DMS153 treated with DMSO at 0.1 percent for 48 hours (cell line): ENCODE measurements at regions not wholly inside any gene's neighbourhood (a gene's known extent, or its start where the extent isn't known, plus 50 kb on each side); places are given as distances from the start of the nearest gene placed in this dataset.
"Not testable (repeated sequence)": the region's sequence is repeated elsewhere in the genome, so short reads cannot be mapped to it uniquely, and the experiment has no call there.

Source experiments
- DNase-seq: peaks from one replicate; lab custom pipeline; 2025; ENCODE audit not compliant: unreplicated experiment; lab: John Stamatoyannopoulos, UW

DNA sequence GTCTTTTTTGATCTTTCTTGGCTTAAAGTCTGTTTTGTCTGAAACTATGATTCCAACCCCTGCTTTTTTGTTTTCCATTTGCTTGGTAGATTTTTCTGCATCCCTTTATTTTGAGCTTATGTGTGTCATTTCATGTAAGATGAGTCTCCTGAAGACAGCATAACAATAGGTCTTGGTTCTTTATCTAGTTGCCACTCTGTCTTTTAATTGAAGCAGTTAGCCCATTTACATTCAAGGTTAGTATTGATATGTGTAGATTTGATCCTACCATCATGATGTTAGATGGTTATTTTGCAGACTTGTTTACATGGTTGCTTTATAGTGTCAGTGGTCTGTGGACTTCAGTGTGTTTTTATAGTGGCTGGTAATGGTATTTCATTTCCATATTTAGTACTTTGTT, 1678.9 kb downstream of the PCDH9 start:
- DNase-seq: no peak

DNA sequence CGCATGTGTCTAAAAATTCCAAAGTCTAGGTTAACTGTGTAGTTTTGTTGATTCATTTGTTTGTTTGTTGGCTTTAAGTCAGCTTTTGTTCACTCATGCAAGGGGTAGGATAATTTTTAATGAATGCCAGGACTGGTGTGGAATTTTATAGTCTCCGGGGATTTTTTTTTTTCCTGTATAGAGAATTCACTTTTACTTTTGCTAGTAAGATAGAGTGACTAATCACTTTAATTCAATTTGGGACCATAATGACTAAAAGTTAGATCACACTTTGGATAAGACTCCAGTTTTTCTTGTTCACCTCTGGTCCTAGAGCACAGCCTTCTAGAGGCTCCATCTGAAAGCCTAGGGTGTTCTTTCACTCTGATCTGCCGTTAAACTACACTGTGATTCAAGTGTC, 1690.0 kb downstream of the PCDH9 start:
- no peak for DNase-seq

DNA sequence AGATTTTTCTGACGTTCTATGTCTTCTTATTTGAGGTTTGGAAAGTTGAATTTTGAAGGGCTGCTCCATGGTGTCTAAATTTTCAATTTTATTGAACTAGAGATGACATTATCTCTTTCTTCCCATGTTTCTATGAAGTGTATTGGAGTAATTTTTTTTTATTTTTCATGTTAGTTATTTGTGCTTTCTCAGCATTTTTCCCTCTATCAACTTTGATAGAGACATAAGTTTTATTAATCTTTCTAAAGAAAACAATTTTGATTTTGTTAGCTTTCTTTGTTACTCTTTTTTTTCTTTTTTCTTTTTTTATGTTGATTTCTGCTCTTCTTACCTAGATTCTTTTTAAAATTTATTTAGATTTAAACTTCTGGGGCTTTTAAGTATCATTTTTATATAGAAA, 1694.8 kb downstream of the PCDH9 start:
- DNase-seq: no peak

DNA sequence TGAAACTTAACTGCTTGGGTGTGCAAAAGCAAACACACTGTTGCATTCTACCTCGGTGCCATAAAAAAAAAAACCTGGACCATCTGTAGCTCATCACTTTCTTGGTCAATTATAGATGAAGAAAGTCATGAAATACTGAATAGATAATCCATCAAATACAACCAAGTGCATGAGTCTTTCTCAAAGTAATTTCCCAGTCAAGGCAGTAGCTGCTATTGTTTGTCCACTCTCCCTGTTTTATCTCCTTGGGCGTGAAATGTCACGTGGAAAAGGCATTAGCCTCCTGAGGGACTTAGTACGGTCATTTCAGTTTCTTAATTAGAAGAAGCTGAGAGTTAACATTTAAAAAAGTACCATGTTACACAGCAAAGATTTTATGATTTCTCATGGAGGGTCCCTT, 1697.9 kb downstream of the PCDH9 start:
- no peak for DNase-seq

DNA sequence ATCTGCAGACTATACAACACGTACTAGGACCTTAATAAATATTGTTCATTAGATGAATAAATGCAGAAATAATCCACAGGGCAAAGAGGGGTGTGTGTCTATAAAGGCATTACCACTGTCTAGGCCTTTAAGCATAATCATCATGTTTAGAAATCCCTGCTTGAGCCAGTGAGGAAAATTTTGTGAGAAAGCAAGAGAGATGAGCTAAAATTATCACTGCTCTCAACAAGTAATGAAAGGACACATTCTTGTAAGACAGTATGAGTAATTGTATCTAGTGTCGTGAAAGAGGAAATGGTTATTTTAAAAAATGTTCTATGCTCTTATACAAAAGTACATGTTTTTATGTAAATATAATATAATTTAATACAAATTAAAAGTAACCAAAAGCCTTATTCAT, 1699.4 kb downstream of the PCDH9 start:
- no peak for DNase-seq

DNA sequence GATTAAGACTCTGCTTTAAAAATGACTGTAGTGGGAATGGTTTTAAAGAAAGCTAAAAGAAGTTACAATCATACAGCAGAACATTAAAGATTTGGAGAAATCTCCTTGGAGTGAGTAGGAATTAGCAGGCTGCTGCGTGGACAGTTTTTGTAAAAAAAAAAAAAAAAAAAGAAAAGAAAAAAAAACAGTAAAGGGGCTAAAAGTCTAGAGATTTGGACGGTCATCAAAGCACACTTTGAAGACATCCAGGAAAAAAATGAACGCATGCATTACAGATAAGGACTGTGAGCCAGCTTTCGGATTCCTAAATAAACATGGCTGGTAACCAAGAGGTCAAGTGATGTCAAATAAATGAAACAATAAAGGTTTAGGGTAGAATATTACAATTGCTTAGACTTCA, 1700.6 kb downstream of the PCDH9 start:
- DNase-seq: no peak

DNA sequence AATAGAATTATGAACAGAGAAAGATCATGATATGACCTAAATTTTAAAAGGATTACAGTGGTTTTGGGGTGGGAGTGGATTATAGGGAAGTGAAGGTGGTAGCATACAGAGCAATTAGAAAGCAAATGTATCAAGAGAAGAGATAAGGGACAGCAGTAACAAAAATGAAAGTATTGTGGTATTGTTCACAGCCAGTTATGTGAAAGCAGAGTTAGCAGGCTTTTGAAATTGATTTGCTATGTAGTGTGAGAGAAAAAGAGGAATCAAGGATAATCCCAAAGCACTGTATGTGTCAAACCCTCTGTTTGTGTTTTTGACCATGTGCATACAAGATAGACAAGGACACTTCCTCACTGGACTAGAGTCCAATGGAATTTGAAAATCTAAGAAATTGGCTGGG, 1721.4 kb downstream of the PCDH9 start:
- DNase-seq: no peak

DNA sequence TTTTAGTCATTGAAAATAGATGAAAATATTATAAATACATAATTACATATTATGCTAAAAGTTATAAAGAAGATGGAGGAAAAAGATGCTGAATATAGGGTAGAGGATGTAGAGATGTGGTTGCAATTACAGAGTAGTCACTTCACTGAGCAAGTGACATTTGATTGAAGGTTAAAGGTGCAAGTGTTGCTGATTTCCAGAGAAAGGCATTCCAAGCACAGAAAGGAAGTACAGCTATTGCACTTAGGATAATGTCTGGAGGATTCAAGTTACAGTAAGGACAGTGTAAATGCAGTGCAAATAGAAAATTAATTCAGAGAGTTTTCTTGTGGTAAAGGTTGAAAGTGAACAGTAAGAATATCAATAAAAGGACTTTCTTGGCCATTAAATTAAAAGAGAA, 1721.8 kb downstream of the PCDH9 start:
- DNase-seq: no peak

DNA sequence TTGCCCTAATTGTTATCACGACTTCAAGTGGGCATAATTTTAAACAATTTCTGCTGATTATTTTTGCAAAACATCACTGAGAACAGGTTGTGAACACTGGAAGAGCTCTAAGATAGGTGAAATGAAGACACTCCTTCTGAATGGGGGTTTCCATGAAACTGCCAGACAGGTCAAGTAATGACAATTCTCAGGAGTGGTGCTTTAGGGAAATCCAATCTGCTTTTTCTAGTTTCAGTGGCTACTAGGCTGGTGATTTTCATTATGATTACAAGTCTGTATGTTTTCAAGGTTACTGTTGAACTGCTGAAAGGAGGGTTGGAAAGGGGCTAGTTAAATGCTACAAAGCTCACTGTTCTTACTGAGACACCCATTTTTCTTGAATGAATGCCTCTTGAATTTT, 1724.2 kb downstream of the PCDH9 start:
- DNase-seq: no peak

DNA sequence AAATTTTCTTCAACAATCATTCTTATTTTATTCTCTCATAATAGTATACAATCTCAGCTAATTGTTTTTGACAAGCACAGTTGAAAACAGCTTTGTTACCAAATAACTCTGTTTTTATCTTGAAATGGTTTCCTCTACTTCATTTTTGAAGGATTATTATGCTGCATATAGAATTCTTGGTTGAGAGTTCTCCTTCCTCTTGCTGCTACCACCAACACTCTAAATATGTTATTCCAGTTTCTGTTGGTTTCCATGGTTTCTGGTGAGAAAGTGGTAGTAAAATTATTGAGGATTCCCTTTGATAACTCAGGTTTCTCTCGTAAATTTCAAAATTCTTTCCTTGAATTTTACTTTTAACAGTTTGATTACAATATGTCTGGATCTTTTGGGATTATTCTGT, 1725.9 kb downstream of the PCDH9 start:
- DNase-seq: no peak

DNA sequence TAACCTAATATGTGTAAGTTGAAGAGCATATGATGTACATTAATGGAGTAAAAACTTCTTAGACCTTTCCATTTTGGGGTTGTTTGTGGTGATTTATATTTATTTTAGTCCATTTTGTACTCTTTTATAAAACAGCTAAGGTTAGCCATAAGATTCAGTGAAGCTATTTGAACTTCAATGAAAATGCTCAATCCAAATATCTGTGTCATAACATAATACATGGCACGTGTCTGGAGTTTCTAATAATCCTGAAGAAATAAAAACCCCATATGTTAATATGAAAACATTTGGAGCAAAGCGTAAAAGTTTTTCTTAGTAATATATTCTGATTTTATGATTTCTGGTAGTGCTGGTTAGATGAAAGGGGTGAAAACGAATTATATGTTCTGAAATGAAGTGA, 1729.7 kb downstream of the PCDH9 start:
- DNase-seq: no peak

DNA sequence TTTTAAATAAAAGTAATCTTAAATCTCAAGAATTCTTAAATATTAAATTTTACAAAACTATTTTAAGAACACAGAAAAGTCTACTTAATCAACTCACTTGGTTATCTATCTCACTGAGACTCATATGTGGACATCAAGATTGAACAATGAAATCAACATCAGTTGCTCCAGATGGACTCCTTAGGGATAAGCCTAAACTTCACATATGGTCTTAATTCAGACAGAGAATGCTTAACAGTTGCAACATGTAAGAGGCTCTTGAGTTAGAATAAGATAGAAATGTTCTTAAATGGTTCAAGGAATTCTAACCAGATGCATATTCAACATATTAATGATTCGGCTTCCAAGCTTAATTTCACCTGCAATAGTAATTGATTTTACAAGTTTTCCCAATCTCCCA, 1730.9 kb downstream of the PCDH9 start:
- no peak for DNase-seq

DNA sequence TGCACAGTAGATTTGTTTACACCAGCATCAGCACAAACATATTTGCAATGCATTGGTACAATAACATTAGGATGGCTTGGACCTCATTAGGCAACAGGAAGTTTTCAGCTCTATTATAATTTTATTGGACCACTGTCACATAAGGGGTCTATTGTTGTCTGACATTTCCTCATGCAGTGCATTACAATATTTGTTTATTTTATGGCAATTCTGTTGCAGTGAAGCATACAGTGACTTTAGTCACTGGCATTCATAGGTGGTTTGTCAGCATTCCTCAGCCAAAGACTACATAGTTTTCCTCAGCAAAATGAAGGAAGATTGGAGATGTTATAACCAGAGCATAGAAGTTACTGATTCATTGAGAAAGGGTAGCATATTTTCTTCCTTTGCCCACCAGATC, 1732.9 kb downstream of the PCDH9 start:
- DNase-seq: no peak

DNA sequence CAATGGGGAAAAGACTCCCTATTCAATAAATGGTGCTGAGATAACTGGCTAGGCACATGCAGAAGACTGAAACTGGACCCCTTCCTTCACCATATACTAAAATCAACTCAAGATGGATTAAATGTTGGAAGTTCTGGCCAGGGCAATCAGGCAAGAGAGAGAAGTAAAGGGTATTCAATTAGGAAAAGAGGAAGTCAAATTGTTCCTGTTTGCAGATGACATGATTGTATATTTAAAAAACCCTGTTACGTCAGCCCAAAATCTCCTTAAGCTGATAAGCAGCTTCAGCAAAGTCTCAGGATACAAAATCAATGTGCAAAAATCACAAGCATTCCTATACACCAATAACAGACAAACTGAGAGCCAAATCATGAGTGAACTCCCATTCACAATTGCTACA, 1739.4 kb downstream of the PCDH9 start:
- DNase-seq: not testable (repeated sequence)

DNA sequence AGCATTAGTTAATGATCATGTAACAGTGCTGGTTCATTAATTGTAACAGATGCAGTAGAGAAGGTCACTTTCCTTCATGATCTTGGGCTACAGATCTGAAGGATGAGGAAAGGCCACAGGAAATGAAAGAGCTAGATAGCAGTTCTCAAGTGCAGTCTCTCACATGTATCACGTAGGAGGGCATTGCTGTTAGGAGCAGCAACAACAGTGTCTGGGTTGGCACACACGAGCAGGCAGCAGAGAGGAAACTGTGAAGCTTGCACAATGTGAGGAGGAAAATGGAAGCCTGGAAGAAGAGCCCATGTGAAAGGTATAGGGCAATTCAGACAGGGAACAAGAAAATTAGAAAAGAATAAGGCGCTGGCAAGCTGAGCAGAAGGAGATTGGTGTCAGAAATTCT, 1741.5 kb downstream of the PCDH9 start:
- DNase-seq: peak; percentile 2

DNA sequence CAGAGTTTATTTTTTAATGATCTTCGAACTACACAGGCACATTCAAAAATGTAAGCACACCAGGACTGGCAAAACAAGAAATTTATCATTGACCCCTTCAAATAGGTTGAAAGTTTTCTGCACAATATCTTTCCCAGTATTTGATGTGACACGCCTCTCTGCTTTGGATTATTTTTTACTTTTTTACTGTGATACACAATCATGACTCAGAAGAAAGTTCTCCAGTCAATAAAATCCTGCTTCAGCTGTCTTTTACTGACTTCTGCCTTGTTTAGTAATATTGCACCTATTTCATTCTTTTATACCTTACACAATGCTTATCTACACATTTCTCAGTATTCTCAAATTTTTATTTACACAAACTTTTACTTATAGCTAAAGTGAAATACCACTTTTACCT, 1750.4 kb downstream of the PCDH9 start:
- DNase-seq: no peak

DNA sequence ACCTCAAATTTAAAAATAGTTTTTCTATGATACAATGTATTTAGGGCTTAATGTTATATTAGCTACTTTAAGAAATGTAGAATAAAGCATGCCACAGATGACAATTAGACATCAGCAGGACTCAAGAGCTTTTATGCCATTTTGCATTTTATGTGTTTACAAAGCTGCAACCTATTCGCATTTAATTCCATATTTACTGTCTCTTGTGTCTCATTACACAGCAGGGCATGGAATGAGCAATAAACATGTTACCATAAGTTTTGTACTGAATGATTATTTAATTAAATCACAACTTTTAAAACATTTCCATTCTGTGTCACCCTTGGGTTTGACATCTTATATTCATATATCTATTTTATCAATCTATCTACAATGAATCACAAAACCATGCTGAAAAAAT, 1756.9 kb downstream of the PCDH9 start:
- DNase-seq: no peak

DNA sequence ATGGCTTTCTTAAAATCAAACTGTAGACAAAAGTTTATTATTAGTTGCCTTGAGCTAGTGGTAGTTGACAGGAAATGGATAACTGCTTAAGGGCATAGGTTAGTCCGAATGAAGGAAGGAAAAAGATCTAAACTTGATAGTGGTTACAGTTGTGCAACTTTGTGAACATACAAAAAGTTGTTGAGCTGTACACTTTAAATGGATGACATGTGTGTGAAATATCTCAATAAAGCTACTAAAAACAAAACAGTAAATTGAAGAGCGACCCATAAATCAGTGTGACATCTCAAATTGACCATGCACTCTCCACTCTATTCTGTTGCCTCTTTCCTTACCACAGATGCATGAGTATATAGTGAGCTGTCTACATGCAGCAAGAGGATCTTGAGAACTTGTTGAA, 1757.8 kb downstream of the PCDH9 start:
- DNase-seq: no peak

DNA sequence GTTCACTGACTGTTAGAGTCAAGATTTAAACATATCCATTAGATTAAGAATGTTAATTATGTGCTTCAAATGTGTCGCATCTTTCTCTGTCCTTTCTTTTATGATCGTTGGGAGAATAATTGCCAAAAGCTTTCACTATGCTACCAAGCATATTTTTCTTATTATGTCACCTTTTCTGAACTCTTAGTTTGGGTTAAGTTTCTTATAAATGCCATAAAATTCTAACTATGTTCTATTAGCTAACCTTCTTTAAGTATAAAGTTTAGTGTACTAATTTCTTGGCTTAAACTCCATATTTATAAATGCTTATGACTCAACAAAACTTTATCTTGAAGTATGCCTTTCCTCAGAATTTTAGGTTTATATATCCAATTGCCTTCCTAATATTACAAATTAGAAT, 1759.4 kb downstream of the PCDH9 start:
- no peak for DNase-seq

DNA sequence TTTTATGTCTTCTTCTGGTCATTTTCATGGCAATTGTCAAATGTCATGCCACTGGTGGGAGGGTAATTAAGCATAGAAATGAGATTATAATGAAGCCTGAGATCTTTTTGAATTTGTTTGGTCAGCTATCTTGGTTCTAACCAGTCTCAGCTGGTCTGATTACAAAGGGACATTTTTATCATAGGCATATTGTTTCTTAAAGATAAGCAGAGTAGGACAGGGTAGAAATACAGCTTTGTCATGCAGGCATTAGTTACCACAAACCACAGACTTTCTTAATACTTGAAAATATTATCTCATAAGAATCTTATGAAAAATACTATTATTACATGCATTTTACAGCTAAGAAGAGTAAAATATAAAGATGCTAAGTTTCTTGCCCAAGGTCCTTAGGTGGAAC, 1761.5 kb downstream of the PCDH9 start:
- no peak for DNase-seq

DNA sequence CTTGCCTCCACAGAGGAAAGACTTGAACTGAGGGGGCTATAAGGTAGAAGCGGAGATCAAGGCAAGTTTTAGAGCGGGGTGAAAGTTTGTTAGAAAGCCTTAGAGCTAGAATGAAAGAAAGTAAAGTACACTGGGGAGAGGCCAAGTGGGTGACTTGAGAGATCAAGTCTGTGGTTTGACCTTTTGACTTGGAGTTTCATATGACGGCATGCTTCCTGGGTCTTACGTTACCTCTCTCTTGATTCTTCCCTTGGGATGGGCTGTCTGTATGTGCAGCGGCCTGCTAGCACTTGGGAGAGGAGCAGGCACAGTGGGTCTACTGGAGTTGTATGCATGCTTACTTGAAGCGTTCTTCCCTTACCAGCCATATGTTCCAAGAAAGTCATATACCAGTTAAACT, 1768.5 kb downstream of the PCDH9 start:
- DNase-seq: no peak

DNA sequence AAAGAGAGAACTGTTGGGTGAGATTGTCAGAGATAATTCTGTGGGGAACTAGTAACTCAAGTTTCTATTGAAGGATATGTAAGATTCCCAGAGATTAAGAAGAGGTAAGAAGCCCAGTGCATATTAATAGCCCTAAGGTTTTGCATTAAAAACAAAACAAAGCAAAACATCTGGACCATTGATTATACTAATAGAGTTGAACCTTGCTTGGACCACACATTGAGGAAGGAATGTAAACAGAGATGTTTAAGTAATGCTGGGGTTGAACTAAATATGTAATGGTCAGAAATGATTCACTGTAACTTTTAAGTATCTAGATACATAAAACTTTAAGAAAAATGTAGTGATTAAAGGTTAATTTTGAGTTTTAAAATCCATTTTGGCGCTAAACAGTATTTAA, 1770.0 kb downstream of the PCDH9 start:
- no peak for DNase-seq

DNA sequence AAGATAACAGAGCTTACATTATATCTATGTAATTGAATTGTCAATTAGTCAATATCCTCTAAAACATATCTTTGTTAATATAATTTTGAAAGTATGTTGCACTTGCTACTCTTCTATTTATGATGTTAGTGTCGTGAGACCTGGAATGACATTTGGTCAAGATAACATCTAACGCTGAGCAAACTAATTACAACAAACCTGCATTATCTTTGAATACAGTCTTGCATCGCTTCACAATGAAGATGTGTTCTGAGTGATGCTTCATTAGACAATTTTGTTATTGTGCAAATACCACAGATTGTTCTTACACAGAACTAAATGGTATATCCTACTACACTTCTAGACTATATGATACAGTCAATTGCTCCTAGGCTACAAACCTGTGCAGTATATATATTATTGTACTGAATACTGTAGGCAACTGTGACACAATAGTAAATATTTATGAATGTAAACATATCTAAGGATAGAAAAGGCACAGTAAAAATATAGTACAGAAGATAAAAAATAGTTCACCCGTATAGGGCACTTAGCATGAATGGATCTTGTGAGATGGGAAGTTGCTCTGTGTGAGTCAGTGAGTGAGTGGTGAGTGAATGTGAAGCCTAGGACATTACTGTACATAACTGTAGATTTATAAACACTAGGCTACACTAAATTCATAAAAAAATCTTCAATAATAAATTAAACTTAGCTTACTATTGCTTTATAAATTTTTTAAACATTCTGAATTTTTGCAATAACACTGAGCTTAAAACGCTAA, 1773.8 kb downstream of the PCDH9 start:
- DNase-seq: no peak

DNA sequence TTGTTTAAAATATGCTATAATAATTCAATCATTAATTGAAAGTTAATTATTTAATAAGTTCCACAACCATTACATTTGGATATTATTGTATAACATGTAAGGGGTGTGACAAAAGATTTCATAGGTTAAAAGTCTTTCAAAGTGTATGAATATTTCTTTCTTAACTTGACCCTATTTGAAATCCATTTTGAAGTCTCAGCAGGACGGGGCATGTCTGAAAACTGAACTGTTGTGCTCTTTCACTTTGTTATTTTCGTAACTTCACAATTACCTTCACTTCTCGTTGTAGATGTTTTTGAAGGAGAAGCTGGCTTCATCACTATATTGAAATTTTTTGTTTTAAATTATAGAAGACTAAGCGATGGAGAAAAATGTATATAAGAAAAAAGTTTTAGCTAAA, 1775.7 kb downstream of the PCDH9 start:
- DNase-seq: no peak
